Skin of body (tissue), 1 donor: ENCODE measurements at regions not wholly inside any gene's neighbourhood (a gene's known extent, or its start where the extent isn't known, plus 50 kb on each side); places are given as distances from the start of the nearest gene placed in this dataset.
A peak's percentile ranks its signal among the peaks of the same experiment; 100 is the strongest.
"Not testable (repeated sequence)": the region's sequence is repeated elsewhere in the genome, so short reads cannot be mapped to it uniquely, and the experiment has no call there.

Experiments used
- DNase-seq: peaks from one replicate; lab custom pipeline; 2025; lab: John Stamatoyannopoulos, UW

DNA sequence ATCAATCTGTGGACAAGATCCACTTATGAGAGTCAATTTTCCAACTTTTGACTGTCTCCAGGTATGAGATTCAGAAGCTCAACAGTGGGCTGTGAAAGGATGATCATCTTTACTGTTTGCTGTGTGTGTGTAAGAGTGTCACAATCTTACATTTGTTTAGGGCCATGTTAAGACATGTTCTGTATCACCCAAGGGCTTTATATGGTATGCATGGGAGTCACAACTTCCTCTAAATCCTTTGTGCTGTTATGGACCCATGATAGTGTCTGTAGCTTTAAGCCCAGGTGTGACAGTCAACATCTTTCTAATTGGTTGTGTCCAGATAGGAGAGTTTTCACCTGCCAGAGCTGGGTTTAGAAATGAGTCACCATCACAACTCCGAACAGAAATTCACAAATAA is 70.2 kb downstream of the ZNF726 start:
- DNase-seq = not testable (repeated sequence)

DNA sequence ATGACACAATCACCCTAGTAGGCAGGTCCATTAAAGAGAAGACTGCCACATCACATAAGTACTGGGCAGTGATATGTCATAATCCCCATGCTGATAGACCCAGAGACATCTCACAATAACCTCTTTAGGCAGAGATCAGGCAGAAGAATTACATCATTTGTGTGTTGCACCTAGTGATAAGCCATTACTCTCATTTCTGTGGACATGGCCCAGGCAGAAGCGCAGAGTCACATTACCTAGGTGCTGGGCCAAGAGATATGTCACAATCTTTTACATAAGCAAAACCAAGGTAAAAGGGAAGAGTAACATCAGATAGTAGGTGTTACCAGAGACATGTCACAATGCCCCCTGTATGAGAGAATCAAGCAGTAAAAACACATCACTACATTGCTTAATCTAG is 71.9 kb downstream of the ZNF726 start:
- no peak for DNase-seq

DNA sequence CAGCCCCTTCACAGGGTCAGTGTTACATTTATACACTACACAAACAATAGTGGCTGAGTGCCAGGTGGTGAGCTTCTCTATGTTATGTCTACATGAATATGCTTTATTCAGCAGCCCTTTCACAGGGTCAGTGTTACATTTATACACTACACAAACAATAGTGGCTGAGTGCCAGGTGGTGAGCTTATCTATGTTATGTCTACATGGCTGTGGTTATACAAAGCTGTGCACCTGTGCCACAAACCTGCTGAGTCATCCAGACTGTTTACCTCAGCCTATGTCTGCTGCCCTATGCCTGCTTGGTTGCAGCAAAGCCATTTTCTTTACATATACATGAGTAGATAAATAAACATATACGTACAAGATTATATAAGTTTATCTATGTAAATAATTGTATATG is 76.5 kb downstream of the ZNF726 start:
- DNase-seq = no peak

DNA sequence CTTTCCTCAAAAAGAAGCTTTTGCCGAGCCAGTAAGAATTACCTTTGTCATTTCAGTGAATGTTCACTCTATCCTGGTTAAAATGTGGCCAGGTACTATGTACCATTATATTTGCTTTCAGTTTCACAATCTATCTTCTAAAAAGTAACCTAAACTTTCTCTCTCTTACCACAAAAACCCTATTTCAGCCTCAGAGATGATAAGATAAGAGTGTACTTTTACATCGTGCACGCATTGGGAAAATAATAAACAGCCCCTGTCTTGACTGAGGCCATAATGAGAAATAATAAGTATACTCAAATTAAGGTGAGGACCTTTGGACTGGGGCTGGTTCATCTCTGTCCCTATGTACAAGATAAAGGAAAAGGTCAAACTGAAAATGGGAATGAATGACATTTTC is 77.7 kb downstream of the ZNF726 start:
- DNase-seq = no peak

DNA sequence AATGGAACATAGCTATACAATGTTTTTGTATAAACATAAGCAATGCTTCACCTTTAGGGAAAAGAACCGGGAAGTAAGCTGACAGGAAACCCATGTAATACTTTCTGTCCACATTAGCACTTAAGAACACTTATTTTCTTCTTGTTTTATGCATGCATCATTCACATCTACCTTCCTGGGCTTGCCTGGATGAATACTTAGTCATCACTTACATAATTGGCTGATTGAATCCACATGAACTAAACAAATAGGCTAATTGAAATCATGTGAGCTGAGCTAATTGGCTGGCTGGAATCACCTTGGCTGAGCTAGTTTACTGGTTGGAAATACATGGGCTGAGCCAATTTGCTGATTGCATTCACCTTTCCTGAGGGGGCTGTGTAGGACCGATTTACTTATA is 78.8 kb downstream of the ZNF726 start:
- DNase-seq = no peak

DNA sequence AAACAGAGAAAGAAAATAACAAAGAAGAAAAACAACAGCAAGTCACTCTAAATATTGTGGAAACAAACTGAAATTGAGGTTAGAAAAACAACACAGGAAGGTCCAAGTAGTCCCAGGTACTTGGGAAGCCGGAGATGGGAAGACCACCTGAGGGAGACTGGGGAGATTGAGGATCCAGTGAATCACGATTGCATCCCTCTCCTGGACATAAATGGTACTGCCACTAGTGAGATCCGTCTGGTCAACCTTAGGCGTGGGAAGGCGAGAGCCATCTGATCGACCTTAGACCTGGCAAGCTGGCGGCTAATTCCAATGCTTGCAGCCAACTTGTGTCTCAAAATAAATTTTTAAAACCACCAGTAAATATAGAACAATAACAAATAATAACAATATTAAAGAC is 81.9 kb downstream of the ZNF726 start:
- no peak for DNase-seq

DNA sequence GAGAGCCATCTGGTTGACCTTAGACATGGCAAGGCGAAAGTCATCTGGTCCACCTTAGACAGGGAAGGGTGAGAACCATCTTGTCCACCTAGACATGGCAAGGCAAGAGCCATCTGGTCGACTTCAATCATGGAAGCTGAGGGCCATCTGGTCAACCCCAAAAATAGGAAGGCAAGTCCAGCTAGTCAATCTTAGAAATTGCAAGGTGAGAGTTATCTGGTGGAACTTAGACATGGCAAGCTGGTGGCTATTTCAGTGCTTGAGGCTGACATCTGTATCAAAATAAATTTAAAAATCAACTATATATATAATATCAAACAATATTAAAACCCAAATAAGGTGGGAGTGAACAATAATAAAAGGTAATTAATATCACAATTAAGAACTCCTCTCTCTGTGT is 83.9 kb downstream of the ZNF726 start:
- DNase-seq = no peak

DNA sequence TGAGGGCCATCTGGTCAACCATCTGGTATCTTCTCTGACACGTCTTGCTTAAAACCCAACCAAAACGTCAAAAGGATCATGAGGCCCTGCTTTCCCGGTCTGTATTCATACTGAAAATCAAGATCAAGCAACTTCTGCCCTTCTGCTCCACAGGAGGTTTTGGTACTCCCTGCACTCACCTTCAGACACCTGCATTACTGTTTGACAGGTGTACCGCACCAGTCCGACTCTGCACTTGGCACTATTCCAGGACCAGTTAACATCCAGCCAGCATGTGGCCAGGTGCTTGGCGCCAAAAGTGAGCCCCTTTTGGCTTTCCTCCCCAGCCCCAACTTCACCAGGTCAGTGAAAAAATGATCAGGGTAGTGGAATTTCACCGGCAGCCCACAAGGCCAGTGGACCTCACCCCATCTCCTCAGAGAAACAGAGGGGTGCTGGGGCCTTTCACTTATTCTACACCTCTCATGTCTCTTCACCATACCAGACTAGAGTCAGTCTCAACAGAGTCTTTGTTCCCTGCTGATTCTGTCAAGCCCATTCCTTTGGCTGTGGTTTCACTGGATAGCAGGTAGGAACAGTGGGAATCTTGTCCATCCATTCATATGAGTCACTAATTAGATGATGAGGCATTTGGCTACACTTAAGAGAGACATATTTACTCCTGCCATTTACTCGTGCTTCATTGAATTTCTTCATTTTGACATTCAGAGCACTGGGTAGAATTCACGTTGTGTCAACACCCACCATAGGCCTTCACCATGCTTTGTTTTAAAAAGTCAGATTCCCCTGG is 85.3 kb downstream of the ZNF726 start:
- DNase-seq = no peak

DNA sequence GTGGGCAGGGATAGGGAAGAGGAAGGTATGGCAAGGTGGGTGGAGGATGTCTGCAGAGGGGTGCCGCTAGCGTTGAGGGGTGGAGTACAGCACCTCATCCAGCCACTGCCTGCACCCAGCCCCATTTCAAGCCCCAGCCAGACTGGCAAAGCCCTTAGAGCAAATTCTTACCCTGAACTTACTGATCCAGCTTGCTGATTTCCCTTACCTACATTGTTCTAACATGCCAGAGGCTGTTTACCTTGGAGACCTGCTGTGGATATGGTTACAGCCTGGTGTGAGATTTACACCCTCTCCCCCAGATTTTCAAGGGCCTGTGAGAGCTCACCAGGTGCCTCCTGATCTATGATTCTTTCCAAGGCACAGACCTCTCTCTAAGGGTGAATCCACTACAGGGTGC is 86.0 kb downstream of the ZNF726 start:
- no peak for DNase-seq

DNA sequence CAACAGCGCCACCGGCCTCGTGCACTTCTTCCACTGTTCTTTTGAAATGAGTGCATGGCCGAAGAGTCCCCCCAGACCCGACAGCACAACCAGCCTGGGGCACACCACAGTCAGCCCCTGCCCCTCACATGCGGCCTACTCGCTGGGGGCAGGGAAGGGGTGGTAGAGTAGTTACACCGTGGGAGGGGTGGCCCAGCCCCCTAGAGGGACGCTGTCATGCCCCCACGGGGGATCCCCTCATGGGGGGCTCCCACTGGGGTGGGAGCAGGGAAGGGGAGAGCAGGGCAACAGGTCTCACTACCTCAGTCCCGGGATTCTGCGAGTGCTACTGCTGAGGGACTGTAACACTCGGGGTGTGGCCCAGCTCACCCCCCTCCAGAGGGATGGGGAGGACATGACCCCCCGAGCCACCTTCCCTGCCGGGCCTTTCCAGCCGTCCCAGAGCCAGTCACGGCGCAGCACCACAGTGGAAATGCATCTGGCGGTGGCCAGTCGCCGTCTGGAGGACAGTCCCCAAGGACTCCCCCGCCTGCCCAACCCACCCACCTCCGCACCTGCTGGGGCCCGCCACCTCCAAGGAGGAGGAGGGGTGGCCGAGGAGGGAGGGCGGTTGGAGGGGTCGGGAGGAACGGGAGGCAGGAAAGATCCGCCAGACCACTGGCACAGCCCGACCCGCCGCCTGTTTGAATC is 84.6 kb upstream of the ZNF254 start:
- no peak for DNase-seq

DNA sequence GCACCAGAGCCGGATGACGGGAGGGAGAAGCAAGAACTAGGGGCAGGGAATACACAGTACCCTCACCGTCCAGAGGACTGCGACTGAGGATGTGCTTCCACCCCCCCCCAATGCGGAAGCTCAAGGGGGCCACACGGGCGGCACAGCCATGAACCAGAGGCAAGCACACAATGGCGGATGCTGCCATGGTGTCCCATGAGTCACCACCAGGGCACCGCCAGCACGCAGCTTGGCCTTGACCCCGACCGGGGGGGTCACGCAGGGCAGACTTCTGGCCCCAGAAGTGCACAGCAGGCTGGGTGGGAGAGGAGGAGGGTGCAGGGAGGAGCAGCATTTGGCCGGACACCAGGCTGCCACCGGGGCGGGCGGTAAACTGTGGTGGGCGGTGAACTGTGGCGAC is 83.5 kb upstream of the ZNF254 start:
- no peak for DNase-seq

DNA sequence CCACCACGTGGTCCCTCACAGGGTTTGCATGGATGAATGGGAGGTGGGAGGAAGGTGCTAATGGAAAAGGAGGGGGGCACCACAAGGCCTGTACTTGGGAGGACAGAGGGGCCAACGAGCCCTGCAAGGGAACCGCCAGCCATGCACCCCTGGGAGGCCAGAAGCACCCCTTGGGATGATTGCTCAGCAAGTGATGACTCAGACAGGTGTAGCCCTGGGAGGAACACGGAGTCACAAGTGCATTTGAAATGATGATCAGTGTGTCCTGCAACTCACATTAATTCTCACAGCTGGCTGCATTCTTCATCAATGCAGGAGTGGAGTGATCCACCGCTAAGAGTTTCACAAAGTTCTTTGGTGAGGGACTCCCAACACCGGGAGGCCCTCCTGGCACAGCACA is 82.8 kb upstream of the ZNF254 start:
- DNase-seq = no peak

DNA sequence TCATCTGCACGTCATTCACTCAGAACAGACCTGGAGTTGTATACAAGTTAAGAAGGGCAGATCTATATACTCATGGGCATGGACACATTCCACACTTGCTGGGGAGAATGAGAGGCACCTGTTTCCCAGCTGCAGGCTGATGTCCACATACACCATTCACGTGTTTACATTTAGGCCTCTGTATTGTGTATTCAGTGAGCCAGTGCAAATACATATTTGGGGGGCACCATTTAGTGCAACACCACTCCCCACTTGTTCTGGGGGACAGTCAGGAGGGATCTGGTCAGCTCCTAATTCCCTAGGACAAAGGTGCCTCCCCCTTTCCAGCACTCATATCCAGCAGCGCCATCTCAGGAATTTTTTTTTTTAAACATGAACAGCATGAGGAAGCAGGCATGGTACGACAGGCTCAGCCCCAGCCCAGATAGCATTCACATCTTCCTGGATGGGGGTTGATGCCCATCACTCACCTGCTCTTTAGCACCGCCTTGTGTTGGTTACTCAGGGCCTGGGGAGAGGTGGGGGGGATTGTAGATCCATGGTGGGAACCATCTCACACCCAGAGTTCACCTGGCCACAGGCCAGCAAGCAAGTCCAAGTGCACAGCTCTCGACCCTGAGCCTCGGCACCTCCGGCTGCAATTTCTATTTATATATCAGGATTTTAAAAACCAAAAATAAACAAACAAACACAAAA is 56.9 kb upstream of the ZNF254 start:
- DNase-seq = no peak

DNA sequence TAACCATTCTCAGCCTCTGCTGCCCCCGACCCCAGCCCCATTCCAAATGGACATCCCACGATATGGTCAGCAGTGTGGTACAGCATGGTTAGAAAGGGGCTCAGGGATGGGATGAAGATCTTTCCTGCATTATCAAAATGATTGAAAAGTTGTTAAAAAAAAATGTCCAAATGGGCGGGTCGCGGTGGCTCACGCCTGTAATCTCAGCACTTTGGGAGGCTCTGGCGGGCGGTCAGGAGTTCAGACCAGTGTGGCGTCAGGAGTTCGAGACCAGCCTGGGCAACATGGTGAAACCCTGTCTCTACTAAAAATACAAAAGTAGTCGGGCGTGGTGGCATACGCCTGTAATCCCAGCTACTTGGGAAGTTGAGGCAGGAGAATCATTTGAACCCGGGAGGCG is 54.3 kb upstream of the ZNF254 start:
- DNase-seq = no peak

DNA sequence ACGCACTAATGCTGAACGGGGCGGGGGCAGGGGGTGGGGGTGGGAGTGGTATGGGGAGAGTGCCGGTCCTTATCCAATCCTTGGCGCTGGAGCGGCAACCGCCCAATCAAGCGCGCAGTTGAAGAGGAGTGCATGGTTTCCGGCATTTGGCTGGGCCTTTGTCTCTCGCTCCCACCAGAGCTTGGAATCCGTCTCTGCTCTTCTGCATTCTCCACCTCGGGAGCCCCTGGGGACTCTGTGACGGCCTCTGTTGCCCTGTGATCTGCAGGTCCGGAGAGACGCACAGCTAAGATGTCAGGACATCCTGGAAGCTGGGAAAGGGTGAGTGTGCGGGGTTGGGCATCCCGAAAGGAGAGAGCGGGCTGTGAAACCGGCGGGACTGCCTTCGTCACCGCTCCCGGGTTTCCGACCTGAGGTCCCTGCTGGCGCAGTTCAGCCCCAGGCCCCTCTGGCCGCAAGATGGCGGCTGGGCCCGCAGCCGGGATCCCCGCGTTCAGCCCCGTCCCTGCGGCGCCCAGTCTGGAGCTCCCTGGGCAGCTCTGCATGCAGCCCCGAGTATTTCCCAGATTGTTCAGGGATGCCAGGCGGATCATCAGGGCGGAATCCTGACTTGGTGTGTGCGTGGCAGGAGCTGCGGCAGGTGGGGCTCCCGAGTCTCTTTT is 53.6 kb upstream of the ZNF254 start:
- peak; percentile 92 for DNase-seq

DNA sequence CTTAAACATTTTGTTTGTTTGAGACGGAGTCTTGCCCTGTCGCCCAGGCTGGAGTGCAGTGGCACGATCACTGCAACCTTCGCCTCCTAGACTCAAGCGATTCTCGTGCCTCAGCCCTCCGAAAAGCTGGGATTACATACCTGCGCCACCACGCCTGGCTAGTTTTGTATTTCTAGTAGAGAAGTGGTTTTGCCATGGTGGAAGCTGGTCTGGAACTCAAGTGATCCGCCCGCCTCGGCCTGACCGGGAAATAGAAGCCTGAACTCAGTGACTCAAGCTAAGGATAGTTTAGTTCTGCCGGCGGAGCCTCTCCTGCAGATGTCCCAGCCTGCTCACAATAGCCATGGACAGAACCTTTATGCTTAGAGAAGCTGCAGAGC is 53.0 kb upstream of the ZNF254 start:
- peak; percentile 17 for DNase-seq

DNA sequence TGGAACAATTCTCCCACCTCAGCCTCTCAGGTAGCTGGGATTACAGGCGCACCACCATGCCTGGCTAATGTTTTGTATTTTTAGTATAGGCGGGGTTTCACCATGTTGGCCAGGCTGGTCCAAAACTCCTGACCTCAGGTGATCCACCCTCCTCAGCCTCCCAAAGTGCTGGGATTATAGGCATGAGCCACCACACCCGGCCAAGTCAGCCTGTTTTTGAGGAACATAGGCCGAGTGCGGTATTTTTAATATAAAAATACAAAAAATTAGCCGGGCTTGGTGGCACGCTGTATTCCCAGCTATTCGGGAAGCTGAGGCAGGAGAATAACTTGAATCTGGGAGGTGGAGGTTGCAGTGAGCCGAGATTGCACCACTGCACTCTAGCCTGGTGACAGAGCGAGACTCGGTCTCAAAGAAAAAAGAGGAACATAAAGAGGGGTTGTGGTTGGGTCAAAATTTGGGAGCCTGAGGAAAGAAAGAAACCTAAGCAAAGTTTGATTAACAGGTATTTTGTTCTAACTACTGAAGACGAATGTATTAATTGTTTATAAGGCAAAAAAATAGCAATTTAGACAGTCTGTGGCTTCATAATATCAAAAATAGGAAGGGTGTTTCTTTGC is 51.6 kb upstream of the ZNF254 start:
- DNase-seq = not testable (repeated sequence)
